Epithelial cell of esophagus (primary cell): ENCODE measurements at regions not wholly inside any gene's neighbourhood (a gene's known extent, or its start where the extent isn't known, plus 50 kb on each side); places are given as distances from the start of the nearest gene placed in this dataset.

Source experiments
- DNase-seq: peaks from one replicate; pipeline ENCODE4 v3.0.0; 2010; ENCODE audit warnings: low read depth
- H3K4me3 ChIP-seq: 2 replicates; pipeline ENCODE4 v1.5.1; 2011; ENCODE audit warnings: mild to moderate bottlenecking, low read length, control low read depth
- TF ChIP-seq, protein P1 (sequence below): IDR thresholded peaks from 2 replicates; pipeline ENCODE4 v1.5.1; 2011; ENCODE audit warnings: low read depth, mild to moderate bottlenecking, low read length, control low read depth, inconsistent platforms; ENCODE audit not compliant: insufficient read depth; ENCODE audit errors: missing control alignments

DNA sequence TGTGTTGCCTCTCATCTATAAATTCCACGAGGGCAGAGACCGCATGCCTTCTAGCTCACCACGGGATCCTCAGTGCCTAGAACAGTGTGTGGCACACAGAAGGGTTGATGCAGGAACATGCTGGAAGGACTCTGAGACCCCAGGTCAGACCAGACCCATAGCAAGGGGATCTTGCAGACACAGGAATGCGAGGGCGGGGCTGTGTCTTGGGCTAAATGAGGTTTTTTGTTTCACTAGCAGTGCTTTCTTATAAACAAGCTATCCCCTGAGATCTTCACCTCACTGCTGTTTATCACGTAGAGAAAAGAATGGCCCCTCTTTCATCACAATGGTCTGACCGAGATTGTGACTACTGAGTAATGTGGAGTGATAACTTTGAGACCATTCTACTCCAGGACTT is 122.4 kb downstream of the IRX2 start:
- TF ChIP-seq, protein P1, sequence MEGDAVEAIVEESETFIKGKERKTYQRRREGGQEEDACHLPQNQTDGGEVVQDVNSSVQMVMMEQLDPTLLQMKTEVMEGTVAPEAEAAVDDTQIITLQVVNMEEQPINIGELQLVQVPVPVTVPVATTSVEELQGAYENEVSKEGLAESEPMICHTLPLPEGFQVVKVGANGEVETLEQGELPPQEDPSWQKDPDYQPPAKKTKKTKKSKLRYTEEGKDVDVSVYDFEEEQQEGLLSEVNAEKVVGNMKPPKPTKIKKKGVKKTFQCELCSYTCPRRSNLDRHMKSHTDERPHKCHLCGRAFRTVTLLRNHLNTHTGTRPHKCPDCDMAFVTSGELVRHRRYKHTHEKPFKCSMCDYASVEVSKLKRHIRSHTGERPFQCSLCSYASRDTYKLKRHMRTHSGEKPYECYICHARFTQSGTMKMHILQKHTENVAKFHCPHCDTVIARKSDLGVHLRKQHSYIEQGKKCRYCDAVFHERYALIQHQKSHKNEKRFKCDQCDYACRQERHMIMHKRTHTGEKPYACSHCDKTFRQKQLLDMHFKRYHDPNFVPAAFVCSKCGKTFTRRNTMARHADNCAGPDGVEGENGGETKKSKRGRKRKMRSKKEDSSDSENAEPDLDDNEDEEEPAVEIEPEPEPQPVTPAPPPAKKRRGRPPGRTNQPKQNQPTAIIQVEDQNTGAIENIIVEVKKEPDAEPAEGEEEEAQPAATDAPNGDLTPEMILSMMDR, result no peak
- DNase-seq, result no peak
- H3K4me3 ChIP-seq, result no peak overlapping the region

DNA sequence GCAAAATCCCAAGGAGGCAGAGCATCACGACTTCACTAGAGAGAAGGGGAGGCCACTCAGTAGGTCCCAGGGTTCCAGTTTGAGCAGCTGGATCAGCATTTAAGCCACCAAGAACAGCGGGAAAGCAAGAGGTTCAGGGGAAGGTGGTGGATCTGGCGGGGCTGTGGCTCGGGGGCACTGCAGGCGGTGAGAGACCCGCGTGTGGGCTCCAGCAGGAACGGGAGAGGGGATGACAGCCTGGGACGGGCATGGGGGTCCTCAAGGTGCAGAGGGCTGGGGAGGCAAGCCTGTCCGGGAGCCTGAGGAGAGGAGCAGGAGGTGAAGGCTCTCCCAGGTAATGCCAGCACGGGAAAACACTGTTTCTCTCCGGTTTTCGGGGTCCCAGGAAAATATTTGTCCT is 123.6 kb downstream of the IRX2 start:
- H3K4me3 ChIP-seq, result no peak overlapping the region
- DNase-seq, result no peak
- TF ChIP-seq, protein P1, result no peak

DNA sequence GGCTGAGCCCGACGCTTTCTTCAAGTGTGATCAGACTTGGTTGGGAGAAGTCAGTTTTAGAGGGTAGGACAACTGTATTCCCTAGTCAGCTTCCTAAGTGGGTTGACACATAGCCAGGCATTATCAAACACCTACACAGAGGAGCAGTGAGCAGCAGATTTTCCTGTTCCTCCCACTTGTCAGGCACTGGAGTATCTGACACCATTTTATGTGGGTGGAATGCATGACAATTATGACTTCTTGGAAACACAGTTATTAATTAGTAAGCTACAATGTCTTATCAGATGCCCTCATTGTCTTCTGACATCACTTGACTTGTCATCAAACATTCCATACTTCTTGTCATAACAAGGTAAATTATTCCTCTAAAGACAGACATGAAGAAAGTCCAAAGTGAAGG is 124.9 kb downstream of the IRX2 start:
- DNase-seq, result no peak
- TF ChIP-seq, protein P1, result no peak
- H3K4me3 ChIP-seq, result no peak overlapping the region

DNA sequence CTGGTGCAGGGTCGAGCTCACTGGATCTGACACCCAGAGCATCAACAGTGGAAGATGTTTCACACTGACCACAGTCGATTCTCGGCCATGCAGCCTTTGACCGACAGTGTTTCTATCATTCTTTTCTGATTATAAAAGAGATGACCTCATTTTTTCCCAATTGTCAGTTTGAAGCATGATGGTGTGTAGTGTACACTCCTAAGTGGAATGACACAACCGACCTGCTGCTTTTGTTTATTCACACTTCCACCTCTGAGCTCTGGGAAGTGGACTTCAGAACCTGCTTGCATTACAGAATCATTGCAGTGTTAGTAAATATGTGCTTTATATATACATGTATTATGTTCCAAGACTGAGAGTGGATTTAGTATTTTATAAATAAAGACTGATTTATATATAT is 128.6 kb downstream of the IRX2 start:
- no peak for DNase-seq
- TF ChIP-seq, protein P1, result no peak
- no peak overlapping the region for H3K4me3 ChIP-seq

DNA sequence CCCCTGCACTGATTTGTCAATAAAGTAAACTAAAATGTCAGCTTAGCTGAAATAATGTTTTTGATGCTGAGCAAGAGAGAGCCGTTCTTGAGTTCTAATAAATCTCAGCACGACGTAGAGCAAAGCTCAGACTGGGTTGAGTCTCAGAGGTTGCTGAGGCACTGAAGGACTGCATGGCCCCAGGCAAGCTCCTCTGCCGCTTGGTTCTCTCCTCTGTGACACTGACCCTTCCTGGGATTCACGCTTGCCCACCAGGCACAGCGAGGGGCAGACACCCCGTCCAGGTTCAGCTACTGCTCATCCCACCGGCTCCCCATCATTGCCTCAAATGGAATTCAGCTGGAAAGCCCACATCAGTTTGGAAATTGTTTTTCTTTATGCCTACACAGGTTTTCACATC is 129.8 kb downstream of the IRX2 start:
- TF ChIP-seq, protein P1, result no peak
- no peak overlapping the region for H3K4me3 ChIP-seq
- no peak for DNase-seq

DNA sequence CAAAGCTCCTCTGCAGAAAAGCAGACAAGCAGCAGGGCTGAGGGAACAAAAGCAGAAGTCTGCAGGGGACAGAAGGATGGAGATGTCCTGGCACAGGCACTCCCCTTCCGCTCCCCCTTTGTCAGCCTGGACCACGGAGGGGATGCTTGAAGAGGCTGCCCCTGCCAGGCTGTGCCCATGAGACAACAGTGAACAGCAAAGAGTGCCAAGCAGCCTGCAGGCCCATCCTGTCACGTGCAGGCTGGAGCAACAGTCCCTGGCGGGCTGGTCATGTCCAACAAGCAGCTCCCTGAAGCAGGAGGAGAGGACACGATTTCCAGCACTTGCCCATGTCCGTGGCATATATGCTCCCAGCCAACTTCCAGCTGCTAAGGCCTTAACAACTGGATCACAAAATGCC is 132.3 kb downstream of the IRX2 start:
- TF ChIP-seq, protein P1, result no peak
- no peak overlapping the region for H3K4me3 ChIP-seq
- DNase-seq, result no peak

DNA sequence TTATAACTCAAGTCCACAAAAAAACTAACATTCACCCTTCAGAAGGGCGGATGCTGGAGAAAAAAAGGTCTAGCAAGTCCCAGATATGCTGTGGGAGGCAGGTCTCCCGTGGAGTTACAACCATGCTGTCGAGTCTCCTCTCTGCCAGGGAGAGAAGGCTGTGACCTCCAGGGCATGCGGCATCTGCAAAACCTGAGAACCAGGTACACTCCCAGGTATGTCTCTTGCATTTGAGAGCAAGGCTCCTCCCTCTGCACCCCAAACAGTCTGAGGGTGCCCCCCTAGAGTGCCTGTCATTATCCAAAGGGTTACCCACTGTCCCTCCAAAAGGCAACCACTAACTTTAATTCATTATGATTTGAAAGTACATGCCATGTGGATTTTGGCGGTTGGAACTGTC is 134.0 kb downstream of the IRX2 start:
- no peak overlapping the region for H3K4me3 ChIP-seq
- TF ChIP-seq, protein P1, result no peak
- DNase-seq, result no peak
